AG04450 (cell line): ENCODE measurements at regions not wholly inside any gene's neighbourhood (a gene's known extent, or its start where the extent isn't known, plus 50 kb on each side); places are given as distances from the start of the nearest gene placed in this dataset.
A peak's percentile ranks its signal among the peaks of the same experiment; 100 is the strongest.

Experiments
- CTCF ChIA-PET: fragments of 300-600, 350-600 bp; formaldehyde crosslinking; extraction: SDS; loops from one replicate; lab custom pipeline; 2022; ENCODE audit warnings: antibody characterized with exemption, inconsistent platforms; lab: Charles Lee
- POLR2A ChIA-PET: fragments of 350-600 bp; formaldehyde crosslinking; extraction: SDS; loops from one replicate; lab custom pipeline; 2021; ENCODE audit warnings: antibody characterized with exemption, inconsistent platforms; lab: Yijun Ruan, JAX
- DNase-seq: peaks from one replicate; pipeline ENCODE4 v3.0.0-alpha.2; 2011; ENCODE audit warnings: low read depth, low spot score
- H3K27ac ChIP-seq: one replicate; pipeline ENCODE4 v1.5.1; 2012; ENCODE audit warnings: low read depth, low read length, control low read depth
- H3K27me3 ChIP-seq: one replicate; pipeline ENCODE4 v1.6.0; 2012; ENCODE audit warnings: low read length; ENCODE audit not compliant: control insufficient read depth, insufficient read depth
- H3K4me3 ChIP-seq: 2 replicates; pipeline ENCODE4 v1.5.1; 2011; ENCODE audit warnings: mild to moderate bottlenecking, low read depth, low read length, control low read depth
- H3K9me3 ChIP-seq: 2 replicates; pipeline ENCODE4 v1.5.1; 2012; ENCODE audit warnings: low read length; ENCODE audit not compliant: control insufficient read depth, insufficient read depth
- CTCF ChIP-seq: IDR thresholded peaks from 2 replicates; pipeline ENCODE4 v1.5.1; 2011; ENCODE audit warnings: low read depth, low read length, control low read depth, inconsistent platforms

DNA sequence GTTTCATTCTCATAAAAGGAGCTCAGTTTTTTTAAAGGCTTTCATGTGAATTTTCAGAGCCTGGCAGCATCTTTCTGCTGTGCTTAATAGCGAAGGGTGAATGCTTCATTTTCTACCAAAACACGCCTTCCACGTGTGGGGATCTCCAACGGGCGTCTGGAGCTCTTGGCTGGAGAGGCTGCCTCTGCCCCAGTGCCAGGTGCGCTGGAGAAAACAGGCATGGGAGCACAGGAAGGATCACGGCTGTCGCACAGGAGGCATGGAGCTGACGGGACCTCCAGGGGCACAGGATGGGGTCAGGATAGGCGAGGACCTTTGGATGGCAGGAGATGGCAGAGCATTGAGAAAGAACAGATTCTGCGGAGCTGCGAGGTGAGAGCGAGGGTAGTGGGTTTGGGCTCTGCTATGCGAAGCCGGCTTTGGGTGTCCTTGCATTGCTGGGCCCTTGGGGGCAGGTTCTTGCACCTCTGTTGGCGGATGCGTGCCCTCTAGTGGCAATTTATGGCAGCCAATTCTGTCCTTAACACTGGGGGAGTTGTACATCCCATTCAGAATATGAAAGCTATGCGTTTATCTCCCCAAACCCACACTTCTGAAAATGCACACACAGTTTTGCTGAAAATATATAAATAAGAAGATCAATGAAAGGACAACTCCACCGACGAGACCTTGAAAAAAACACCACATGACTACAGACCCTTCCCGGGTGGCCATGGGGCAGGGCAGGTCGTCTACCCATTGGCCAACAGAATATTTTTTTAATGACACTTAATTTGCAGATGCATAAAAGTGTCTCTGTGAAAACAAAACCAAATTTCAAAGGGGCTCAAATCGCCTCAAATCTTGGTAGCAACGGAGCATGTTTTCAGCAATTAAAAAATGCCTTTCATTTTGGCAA, 90.4 kb upstream of the SLC35G4 start:
- TF ChIP-seq CTCF: peak; percentile 73
- ChIA-PET POLR2A (no interaction called here), CTCF (interaction anchor here (0.6 to 3.2 kb wide), 37 partner anchors 9 to 821 kb away, joined by 3 to 72 read pairs (median 4); no protein-coding TSS in a partner anchor)
- Histone ChIP-seq H3K9me3 (no peaks in the 10 kb centered on the region), H3K27me3 (no peaks in the 10 kb centered on the region), H3K4me3 (no peak overlapping the region), H3K27ac (no peak overlapping the region)
- DNase-seq: peak; percentile 20

DNA sequence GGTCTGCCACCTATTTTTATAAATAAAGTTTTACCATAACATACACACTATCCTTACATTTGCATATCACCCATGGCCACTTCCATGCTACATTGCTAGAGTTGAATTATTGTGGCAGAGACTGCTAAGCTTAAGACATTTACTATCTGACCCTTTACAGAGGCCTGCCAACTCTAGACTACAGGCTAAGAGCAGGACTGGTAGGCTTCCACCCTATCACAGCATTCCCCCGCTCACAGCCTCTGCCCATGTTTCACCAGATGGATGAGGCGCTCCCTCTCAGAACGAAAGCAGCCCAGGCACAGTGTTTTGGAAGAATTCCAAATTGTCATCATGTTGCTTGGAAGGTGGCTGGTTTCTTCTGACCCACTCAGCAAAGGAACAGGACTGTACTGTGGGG, 91.7 kb upstream of the SLC35G4 start:
- ChIA-PET CTCF (interaction anchor here (1.0 to 3.2 kb wide), 8 partner anchors 12 to 476 kb away, joined by 3 to 72 read pairs (median 6); no protein-coding TSS in a partner anchor), POLR2A (no interaction called here)
- Histone ChIP-seq H3K27me3 (no peaks in the 10 kb centered on the region), H3K4me3 (no peak overlapping the region), H3K9me3 (no peaks in the 10 kb centered on the region), H3K27ac (no peak overlapping the region)
- TF ChIP-seq CTCF: no peak
- DNase-seq: no peak

DNA sequence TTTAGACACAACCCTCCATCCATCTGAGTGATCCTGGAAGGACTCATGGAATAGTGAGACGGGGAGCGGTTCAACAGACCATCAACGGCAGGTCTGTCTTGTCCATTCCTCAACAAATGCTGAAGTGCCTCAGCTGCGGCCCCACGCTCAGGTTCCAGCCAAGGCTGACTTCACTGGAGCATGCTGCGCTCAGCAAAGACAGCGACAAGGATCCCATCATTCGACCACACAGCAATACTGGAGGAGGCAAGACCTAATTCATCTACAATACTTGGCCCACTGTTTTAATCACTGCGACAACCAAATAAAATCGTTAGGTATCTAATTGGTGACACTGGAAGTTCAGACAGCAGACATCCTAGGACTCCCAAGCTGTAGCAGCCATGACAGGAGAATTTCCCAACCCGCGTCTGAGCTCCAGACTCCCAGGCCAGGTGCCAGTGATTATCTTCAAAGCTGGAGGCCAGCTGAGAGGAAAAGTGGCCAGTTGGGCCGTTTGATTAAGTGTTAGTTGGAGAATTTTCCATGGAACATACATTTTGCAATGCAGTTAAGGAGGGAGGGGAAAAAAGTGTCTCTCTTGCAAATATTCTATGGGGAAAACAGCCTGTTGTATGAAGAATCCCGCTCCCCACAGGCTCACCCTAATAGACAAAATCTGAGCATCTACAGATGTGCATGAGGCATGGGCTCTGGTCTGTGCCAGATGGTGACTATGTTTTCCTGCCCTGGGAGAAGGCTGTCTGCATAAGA, 92.5 kb upstream of the SLC35G4 start:
- TF ChIP-seq CTCF: no peak
- no peaks in the 10 kb centered on the region for H3K27me3 ChIP-seq
- DNase-seq: no peak
- H3K4me3 ChIP-seq: no peak overlapping the region
- no peak overlapping the region for H3K27ac ChIP-seq
- POLR2A ChIA-PET: no interaction called here
- CTCF ChIA-PET: interaction anchor here (0.7 to 3.2 kb wide), 6 partner anchors 15 to 475 kb away, joined by 3 to 72 read pairs (median 4); no protein-coding TSS in a partner anchor
- no peaks in the 10 kb centered on the region for H3K9me3 ChIP-seq

DNA sequence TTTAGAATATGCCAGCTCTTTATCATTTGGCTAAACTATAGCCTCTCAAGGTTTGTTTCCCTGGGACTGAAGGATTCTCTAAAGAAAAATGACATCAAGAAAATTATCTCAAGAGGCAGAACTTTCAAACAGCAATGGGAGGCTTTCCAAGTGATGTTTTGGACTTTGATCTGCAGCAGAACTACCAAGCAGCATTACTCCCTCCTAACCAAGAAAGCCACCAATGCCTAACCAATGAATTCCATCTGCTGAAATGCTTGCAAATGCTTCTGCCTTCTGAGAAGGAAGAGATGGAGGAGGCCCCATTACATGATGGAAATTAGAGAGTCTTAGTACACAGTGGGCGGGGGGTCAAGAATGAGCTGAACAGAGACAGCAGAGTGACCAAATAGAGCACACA, 95.1 kb upstream of the SLC35G4 start:
- ChIA-PET POLR2A (no interaction called here), CTCF (no interaction called here)
- DNase-seq: no peak
- H3K4me3 ChIP-seq: no peak overlapping the region
- no peak overlapping the region for H3K27ac ChIP-seq
- TF ChIP-seq CTCF: no peak
- H3K27me3 ChIP-seq: no peaks in the 10 kb centered on the region
- no peaks in the 10 kb centered on the region for H3K9me3 ChIP-seq
